Omental fat pad (tissue), 3 donors: ENCODE measurements at regions not wholly inside any gene's neighbourhood (a gene's known extent, or its start where the extent isn't known, plus 50 kb on each side); places are given as distances from the start of the nearest gene placed in this dataset.
"Not testable (repeated sequence)": the region's sequence is repeated elsewhere in the genome, so short reads cannot be mapped to it uniquely, and the experiment has no call there.

Experiments
- ATAC-seq: fragments of 150-250 bp; one replicate; pipeline ENCODE4 v1.9.1; 2016; ENCODE audit warnings: mild to moderate bottlenecking, moderate library complexity; ENCODE audit not compliant: low FRiP score
- DNase-seq: peaks from one replicate; pipeline ENCODE4 v3.0.0-alpha.2; 2019; ENCODE audit warnings: low spot score
- CTCF ChIP-seq, 3 donors: fragments of 450-650 bp; IDR thresholded peaks; one replicate each; pipeline ENCODE4 v1.5.1; 2016 to 2017; ENCODE audit warnings: antibody characterized with exemption in 3 of 3, mild to moderate bottlenecking in 3 of 3, moderate library complexity in 2 of 3

- no peak for TF ChIP-seq CTCF (IDR thresholded peaks at IDR 0.05)
- DNase-seq (no peak), ATAC-seq (no peak)
These were observed 687.4 kb upstream of the SLITRK6 start for GRCh38 chr13:86486582-86486981.

GRCh38 chr13:86491121-86491520 is 691.9 kb upstream of the SLITRK6 start:
- DNase-seq (no peak), ATAC-seq (no peak)
- no peak for TF ChIP-seq CTCF (IDR thresholded peaks at IDR 0.05)

GRCh38 chr13:86501931-86502330 is 702.7 kb upstream of the SLITRK6 start:
- not testable (repeated sequence) for DNase-seq, ATAC-seq

GRCh38 chr13:86510792-86511191 is 711.6 kb upstream of the SLITRK6 start:
- TF ChIP-seq CTCF (IDR thresholded peaks at IDR 0.05) = no peak
- DNase-seq (no peak), ATAC-seq (no peak)

- ATAC-seq = no peak
- TF ChIP-seq CTCF (IDR thresholded peaks at IDR 0.05) = no peak
These were observed 742.2 kb upstream of the SLITRK6 start for GRCh38 chr13:86541461-86541860.

GRCh38 chr13:86554066-86554465 is 754.8 kb upstream of the SLITRK6 start:
- no peak for DNase-seq
- ATAC-seq = no peak
- no peak for TF ChIP-seq CTCF (IDR thresholded peaks at IDR 0.05)

More at GRCh38 chr13:86541461-86541860, 742.2 kb upstream of the SLITRK6 start:
- DNase-seq = no peak

- ATAC-seq (no peak), DNase-seq (no peak)
- TF ChIP-seq CTCF (IDR thresholded peaks at IDR 0.05) = no peak
These were observed 760.7 kb upstream of the SLITRK6 start for GRCh38 chr13:86559901-86560300.

GRCh38 chr13:86562866-86563265 is 763.6 kb upstream of the SLITRK6 start:
- no peak for TF ChIP-seq CTCF (IDR thresholded peaks at IDR 0.05)
- DNase-seq = no peak
- no peak for ATAC-seq
